ENCODE measurements at regions not wholly inside any gene's neighbourhood (a gene's known extent, or its start where the extent isn't known, plus 50 kb on each side); places are given as distances from the start of the nearest gene placed in this dataset.

GRCh38 chr6:98560841-98561240, 273.5 kb upstream of the POU3F2 start:
- H3K27me3 ChIP-seq (ENCODE audit: insufficient read depth, poor library complexity, severe bottlenecking) = no peaks in the 10 kb centered on the region
- no peak overlapping the region for H3K4me3 ChIP-seq (replicated peaks; ENCODE audit: insufficient read depth, low read length)
- TF ChIP-seq SPI1 (IDR thresholded peaks at IDR 0.05; ENCODE audit: borderline replicate concordance, low read depth) (no peak), CTCF (IDR thresholded peaks at IDR 0.05; ENCODE audit: insufficient read depth, low read length) (no peak), POLR2AphosphoS5 (IDR thresholded peaks at IDR 0.05; ENCODE audit: low read depth) (no peak)
- no peak for DNase-seq (ENCODE audit: low read depth in 1 of 2, low spot score in 1 of 2)
- H3K27ac ChIP-seq (replicated peaks) = no peak overlapping the region

- Histone ChIP-seq H3K27ac (replicated peaks) (no peak overlapping the region), H3K27me3 (ENCODE audit: insufficient read depth, poor library complexity, severe bottlenecking) (no peaks in the 10 kb centered on the region), H3K4me3 (replicated peaks; ENCODE audit: insufficient read depth, low read length) (no peak overlapping the region)
- TF ChIP-seq POLR2AphosphoS5 (IDR thresholded peaks at IDR 0.05; ENCODE audit: low read depth) (no peak), GABPA (IDR thresholded peaks at IDR 0.05; ENCODE audit: low read depth) (no peak), SPI1 (IDR thresholded peaks at IDR 0.05; ENCODE audit: borderline replicate concordance, low read depth) (no peak), CTCF (IDR thresholded peaks at IDR 0.05; ENCODE audit: insufficient read depth, low read length) (no peak), REST (IDR thresholded peaks at IDR 0.05; ENCODE audit: insufficient replicate concordance, low read depth) (no peak)
- no peak for DNase-seq (ENCODE audit: low read depth in 1 of 2, low spot score in 1 of 2)
Observed at GRCh38 chr6:98566126-98566525, 268.2 kb upstream of the POU3F2 start.

GRCh38 chr6:98572579-98572978, 261.8 kb upstream of the POU3F2 start:
- no peak for DNase-seq (ENCODE audit: low read depth in 1 of 2, low spot score in 1 of 2)
- no peak overlapping the region for H3K27ac ChIP-seq (replicated peaks)
- no peak for TF ChIP-seq SPI1 (IDR thresholded peaks at IDR 0.05; ENCODE audit: borderline replicate concordance, low read depth)
- no peak for TF ChIP-seq CTCF (IDR thresholded peaks at IDR 0.05; ENCODE audit: insufficient read depth, low read length)
- TF ChIP-seq POLR2AphosphoS5 (IDR thresholded peaks at IDR 0.05; ENCODE audit: low read depth) = no peak
- no peak for TF ChIP-seq GABPA (IDR thresholded peaks at IDR 0.05; ENCODE audit: low read depth)
- no peak for TF ChIP-seq REST (IDR thresholded peaks at IDR 0.05; ENCODE audit: insufficient replicate concordance, low read depth)
- H3K27me3 ChIP-seq (ENCODE audit: insufficient read depth, poor library complexity, severe bottlenecking) = peaks cover 2% of the 10 kb centered on the region
- no peak overlapping the region for H3K4me3 ChIP-seq (replicated peaks; ENCODE audit: insufficient read depth, low read length)

GRCh38 chr6:98574984-98575383, 259.4 kb upstream of the POU3F2 start:
- TF ChIP-seq SPI1 (IDR thresholded peaks at IDR 0.05; ENCODE audit: borderline replicate concordance, low read depth) (no peak), POLR2AphosphoS5 (IDR thresholded peaks at IDR 0.05; ENCODE audit: low read depth) (no peak), CTCF (IDR thresholded peaks at IDR 0.05; ENCODE audit: insufficient read depth, low read length) (no peak), REST (IDR thresholded peaks at IDR 0.05; ENCODE audit: insufficient replicate concordance, low read depth) (no peak), GABPA (IDR thresholded peaks at IDR 0.05; ENCODE audit: low read depth) (no peak)
- H3K27ac ChIP-seq (replicated peaks) = no peak overlapping the region
- no peak overlapping the region for H3K4me3 ChIP-seq (replicated peaks; ENCODE audit: insufficient read depth, low read length)
- no peak for DNase-seq (ENCODE audit: low read depth in 1 of 2, low spot score in 1 of 2)
- H3K27me3 ChIP-seq (ENCODE audit: insufficient read depth, poor library complexity, severe bottlenecking) = peaks cover 2% of the 10 kb centered on the region

Measured in HL-60 (cell line).